ENCODE measurements at regions not wholly inside any gene's neighbourhood (a gene's known extent, or its start where the extent isn't known, plus 50 kb on each side); places are given as distances from the start of the nearest gene placed in this dataset.

GRCh38 chr2:163368655-163369054 lies 367.2 kb downstream of the FIGN start:
- no peaks in the 10 kb centered on the region for H3K27me3 ChIP-seq
- no peak overlapping the region for H3K4me3 ChIP-seq
- no peak for TF ChIP-seq CTCF (IDR thresholded peaks at IDR 0.05)
- H3K36me3 ChIP-seq, result no peaks in the 10 kb centered on the region
- no peaks in the 10 kb centered on the region for H3K9me3 ChIP-seq
- no peak overlapping the region for H3K27ac ChIP-seq
- no peaks in the 10 kb centered on the region for H3K4me1 ChIP-seq
- no peak for DNase-seq (ENCODE audit: low spot score)

GRCh38 chr2:163367825-163368582 lies 367.8 kb downstream of the FIGN start:
- no peak overlapping the region for H3K27ac ChIP-seq
- DNase-seq (ENCODE audit: low spot score), result no peak
- no peaks in the 10 kb centered on the region for H3K27me3 ChIP-seq
- TF ChIP-seq CTCF (IDR thresholded peaks at IDR 0.05), result no peak
- no peaks in the 10 kb centered on the region for H3K9me3 ChIP-seq
- H3K4me1 ChIP-seq, result no peaks in the 10 kb centered on the region
- H3K36me3 ChIP-seq, result no peaks in the 10 kb centered on the region
- no peak overlapping the region for H3K4me3 ChIP-seq

- Histone ChIP-seq H3K36me3 (no peaks in the 10 kb centered on the region), H3K27ac (no peak overlapping the region), H3K9me3 (no peaks in the 10 kb centered on the region), H3K4me1 (no peaks in the 10 kb centered on the region), H3K27me3 (no peaks in the 10 kb centered on the region), H3K4me3 (no peak overlapping the region)
- DNase-seq (ENCODE audit: low spot score), result no peak
- no peak for TF ChIP-seq CTCF (IDR thresholded peaks at IDR 0.05)
These were observed 371.1 kb downstream of the FIGN start for GRCh38 chr2:163364736-163365135.

- no peaks in the 10 kb centered on the region for H3K36me3 ChIP-seq
- TF ChIP-seq CTCF (IDR thresholded peaks at IDR 0.05), result no peak
- H3K9me3 ChIP-seq, result no peaks in the 10 kb centered on the region
- H3K27ac ChIP-seq, result no peak overlapping the region
- no peak overlapping the region for H3K4me3 ChIP-seq
- H3K27me3 ChIP-seq, result no peaks in the 10 kb centered on the region
- H3K4me1 ChIP-seq, result peaks cover 0 to 8% of the 10 kb centered on the region in 2 donors
- DNase-seq (ENCODE audit: low spot score), result no peak
These were observed 382.3 kb downstream of the FIGN start for GRCh38 chr2:163353551-163353950.

GRCh38 chr2:163351966-163352365 lies 383.8 kb downstream of the FIGN start:
- TF ChIP-seq CTCF (IDR thresholded peaks at IDR 0.05), result no peak

GRCh38 chr2:163351143-163351542 lies 384.7 kb downstream of the FIGN start:
- TF ChIP-seq CTCF (IDR thresholded peaks at IDR 0.05), result no peak
- Histone ChIP-seq H3K27me3 (no peaks in the 10 kb centered on the region), H3K27ac (no peak overlapping the region), H3K4me3 (no peak overlapping the region), H3K4me1 (peaks cover 0 to 17% of the 10 kb centered on the region in 2 donors), H3K36me3 (no peaks in the 10 kb centered on the region), H3K9me3 (no peaks in the 10 kb centered on the region)
- DNase-seq (ENCODE audit: low spot score), result no peak

More at GRCh38 chr2:163351966-163352365, 383.8 kb downstream of the FIGN start:
- Histone ChIP-seq H3K9me3 (no peaks in the 10 kb centered on the region), H3K27ac (no peak overlapping the region), H3K4me3 (no peak overlapping the region), H3K36me3 (no peaks in the 10 kb centered on the region), H3K27me3 (no peaks in the 10 kb centered on the region), H3K4me1 (peaks cover 0 to 17% of the 10 kb centered on the region in 2 donors)
- DNase-seq (ENCODE audit: low spot score), result no peak

Measured in right atrium auricular region (tissue), 2 donors.